HG02610 (cell line): ENCODE measurements at regions not wholly inside any gene's neighbourhood (a gene's known extent, or its start where the extent isn't known, plus 50 kb on each side); places are given as distances from the start of the nearest gene placed in this dataset.

Experiments used
- ATAC-seq: cut with Tn5 transposase; IDR thresholded peaks from one replicate; pipeline ENCODE4 v1.9.1; 2021; ENCODE audit warnings: mild to moderate bottlenecking, moderate library complexity; ENCODE audit not compliant: unreplicated experiment

DNA sequence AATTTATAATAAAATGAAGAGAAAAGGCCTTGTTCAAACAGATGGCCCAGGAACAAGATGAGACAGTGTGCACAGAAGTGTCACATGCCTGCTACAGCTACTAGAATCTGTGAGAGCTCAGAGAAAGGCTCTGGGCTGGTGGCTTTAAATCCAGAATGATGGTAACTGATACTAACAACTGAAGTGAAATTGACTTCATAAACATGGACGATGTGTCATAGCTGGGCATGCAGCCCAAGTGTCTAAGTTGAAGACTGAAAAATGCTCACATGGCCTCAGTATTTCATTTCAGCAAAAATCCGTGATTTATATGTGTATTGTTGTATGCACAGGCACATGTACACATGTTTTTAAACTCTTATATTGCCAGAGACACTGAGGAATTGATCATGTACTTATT lies 208.3 kb upstream of the RUNX1 start:
- no peak for ATAC-seq

DNA sequence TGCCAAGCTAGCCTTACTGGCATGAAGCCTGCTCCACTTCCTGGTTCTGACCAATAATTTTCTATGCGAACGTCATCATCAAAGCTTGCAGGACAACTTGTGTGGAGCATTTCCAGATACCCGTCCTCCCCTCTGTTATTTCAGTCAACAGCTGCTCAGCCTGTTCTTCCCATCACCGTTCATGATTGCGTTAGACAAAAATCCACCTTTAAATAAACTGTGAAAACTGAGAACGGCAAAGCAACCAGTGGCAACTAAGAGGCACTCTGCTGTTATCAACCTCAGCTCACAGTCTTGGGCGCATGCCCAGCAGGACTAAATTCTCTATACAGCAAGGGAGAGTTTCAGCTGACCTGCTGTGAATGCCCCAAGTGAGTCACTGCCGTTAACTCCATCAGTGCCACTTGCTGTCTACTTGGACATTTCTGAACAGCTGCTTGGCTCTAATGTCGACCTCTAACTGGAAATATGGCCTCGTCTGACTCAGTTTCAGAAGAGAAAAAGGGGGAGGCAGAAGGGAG lies 207.4 kb upstream of the RUNX1 start:
- ATAC-seq = no peak

DNA sequence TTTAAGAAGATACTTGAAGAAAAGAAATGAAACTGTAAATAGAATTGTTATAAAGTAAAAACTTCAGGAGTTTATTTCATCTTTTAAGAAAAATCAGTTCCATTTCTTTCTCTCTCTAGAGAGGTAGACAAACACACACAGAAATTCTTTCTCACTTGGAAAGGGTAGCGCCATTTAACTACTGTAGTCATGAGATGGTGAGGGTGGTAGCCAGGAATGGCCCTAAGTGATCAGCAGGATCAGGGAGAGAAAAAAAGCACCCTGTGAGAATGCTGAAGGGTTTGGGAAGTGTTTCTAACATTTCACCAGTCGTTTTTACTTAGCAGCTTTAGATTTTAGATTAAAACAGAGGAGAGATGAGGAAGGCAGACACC lies 205.7 kb upstream of the RUNX1 start:
- no peak for ATAC-seq

DNA sequence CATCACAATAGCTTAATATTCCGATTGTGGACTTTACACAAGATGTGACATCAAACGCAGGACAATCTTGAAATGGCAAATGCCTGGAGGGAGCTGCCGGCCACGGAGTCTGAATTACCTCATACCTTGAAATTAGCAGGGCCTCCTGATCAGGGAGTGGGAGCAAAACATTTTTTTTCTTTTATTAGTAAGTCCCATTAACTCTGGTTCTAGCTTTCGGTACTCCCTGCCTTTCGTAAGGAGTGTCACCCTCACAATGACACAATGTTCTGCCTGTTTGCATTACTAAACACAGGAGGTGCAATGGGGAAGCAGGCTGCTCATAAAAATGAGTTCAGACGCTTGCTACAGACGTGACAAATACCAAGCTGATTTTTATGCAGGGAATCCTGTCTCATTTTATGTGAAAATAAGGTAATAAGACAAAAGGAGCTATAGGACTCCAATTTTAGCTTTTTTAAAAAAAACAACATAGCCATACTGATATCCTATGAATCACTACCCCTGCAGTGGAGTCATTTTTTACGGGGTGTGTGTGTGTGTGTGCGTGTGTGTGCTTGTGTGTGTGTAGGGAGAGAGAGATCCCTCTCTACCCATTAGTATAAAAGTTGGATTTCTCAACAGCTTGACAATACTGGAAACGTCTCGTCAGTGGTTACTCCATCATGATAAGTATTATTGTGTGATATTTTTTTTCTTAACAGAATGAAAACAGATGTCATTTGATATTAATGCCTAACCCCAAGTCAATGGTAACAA lies 205.1 kb upstream of the RUNX1 start:
- no peak for ATAC-seq

DNA sequence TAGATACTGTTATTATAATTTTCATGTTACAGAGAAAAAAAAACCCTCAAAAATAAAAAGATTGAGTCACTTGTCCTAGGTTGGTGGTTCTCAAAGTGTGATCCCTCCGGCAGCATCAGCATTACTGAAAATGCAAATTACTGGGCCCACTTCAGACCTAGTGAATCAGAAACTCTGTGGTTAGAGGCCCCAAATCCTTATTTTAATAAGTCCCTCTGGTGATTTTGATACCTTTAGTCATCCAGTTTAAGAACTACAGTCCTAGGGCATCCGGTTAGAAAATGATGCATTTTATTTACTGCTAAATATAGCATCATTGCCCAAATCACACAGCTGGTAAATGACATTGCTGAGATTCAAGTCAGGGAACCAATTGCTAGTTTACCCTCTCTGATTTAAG lies 203.7 kb upstream of the RUNX1 start:
- ATAC-seq = no peak

DNA sequence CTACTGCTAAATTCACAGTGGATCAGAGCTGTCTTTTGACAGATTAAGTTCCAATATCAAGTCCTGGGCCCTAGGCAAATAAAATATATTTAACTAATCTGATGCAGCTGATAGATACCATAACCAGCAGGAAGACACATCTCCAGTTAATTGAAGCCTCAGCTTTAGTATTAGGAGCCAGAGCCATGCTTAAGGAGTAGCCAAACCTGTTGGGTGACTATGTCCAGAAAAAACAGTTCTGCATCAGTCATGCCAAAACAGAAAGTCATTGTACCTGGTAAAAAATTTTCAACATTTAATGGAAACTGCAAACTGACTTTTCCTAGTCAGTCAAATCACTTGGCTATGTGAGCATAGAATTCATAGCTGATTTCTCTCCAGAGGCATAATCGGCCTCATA lies 200.5 kb upstream of the RUNX1 start:
- no peak for ATAC-seq

- no peak for ATAC-seq
Measured at GRCh38 chr21:35245879-35246278, 196.8 kb upstream of the RUNX1 start.

DNA sequence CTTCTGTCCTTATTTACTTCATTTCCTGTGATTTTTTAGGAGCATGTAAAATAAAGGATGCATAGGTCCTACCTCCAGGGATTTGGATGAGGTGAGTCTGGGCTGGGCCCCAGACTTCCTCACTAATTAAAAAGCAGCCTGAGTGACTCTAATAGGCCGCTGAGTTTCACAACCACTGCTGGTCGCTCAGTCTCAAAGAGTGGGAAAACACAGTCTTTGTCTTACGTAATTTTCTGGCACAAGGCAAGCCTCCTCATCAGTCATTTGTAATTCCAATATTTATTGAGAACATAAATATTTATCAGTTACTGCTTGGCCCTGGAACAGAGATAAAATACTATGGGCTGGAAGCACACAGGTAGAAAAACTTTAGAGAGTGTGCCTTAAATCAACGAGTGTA lies 195.4 kb upstream of the RUNX1 start:
- no peak for ATAC-seq

DNA sequence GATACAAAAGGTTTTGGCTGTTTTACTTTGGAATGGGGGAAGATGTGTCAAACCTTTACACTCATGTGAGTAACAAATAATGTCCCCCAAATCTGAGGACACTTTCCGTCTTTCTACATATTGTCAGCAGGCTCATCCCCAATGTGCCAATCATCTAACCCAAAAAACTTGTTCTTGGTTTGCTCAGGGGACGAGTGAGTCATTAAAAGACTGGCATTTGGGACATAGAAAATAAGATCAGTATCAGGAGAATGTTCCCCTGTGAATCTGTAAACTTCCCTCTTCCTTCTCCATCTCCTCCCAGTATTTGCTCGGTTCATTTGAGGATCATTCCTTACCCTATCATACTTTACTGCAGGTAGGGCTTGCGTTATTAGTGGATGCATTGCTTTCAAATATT lies 194.1 kb upstream of the RUNX1 start:
- ATAC-seq = no peak

DNA sequence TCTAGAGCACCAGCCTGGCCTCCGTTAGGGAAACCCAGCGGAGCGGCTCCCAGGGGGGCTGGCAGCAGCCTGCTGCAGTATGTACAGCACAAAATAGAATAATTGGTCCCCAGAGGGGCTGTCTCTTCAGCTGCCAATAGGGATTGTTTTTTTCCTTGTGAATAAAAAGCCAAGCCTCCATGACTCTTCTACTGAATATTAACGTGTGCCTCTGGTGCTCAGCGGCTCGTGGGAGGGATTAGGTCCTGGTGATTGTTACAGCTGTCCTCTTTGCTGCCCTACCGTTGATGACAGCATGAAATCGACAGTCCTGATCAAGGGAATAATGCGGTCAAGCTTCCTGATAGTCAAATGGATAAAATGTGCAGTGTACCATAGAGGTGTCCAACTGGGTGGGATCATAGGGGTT lies 190.7 kb upstream of the RUNX1 start:
- no peak for ATAC-seq

DNA sequence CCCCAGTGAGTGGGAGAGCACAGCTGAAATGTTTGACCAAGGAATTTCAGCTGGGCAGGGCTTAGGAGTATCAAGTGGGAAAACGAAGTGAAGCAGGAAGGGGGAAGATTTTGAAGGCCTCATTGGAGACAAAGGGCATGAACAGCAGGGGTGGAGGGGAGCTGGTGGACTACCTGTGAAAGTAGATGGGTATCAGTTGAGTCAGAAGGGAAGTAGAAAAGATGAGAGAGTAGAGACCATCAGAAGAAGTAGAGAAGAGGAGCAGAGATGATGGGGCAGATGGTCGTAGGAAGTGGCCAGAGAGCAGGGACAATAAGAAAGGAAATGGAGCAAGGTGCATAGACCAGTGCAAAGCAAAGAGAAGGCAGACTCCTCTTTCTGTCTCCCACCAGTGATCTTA lies 189.0 kb upstream of the RUNX1 start:
- no peak for ATAC-seq

DNA sequence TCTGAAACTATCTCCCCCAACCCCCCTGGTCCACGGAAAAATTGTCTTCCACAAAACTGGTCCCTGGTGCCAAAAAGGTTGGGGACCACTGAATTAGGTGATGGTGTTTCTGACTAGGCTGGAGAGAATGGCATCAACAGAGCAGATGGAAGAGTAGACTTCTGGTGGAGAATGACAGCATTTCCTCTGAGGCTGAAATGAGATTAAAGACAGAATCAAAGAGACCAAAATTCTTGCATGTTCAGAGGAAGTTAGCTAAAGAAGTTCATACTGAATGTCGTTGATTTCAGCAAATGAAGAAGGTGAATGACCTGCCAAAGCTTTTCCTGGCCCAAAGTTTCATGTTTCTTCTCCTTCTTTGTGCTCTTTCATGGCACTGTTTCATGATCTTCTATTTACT lies 188.2 kb upstream of the RUNX1 start:
- ATAC-seq = no peak

DNA sequence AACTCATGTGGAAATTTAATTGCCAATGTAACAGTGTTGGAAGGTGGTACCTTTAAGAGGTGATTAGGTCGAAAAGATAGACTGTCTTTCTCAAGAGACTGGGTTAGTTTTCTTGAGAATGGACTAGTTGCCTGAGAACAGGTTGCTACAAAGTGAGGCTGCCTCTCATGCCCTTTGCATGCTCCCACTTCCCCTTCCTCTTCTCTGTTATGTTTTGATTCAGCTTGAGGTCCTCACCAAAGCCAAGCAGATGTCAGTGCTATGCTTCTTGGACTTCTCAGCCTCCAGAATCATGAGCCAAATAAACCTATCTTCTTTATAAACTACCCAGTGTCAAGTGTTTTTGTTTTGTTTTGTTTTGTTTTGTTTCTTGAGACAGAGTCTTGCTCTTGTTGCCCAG lies 187.0 kb upstream of the RUNX1 start:
- ATAC-seq = peak; percentile 46

DNA sequence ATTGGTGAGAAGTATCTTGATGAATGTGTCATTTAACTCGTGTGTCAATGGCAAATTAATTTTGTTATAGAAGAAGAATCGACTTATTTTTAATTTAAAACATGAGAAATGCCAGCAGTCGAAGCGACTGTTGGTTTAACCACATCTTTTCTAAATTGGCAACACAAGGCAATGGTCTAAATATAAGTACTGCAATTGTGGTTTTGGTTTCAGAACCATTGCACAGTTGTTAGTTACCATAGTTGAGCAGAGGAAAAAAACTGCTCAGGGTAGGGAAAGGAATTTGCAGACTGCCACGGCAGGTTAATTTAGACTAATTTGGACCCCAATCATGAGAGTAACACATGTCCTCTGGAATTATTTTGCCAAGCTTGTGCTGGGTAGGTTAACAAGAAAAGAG lies 185.6 kb upstream of the RUNX1 start:
- peak; percentile 70 for ATAC-seq

DNA sequence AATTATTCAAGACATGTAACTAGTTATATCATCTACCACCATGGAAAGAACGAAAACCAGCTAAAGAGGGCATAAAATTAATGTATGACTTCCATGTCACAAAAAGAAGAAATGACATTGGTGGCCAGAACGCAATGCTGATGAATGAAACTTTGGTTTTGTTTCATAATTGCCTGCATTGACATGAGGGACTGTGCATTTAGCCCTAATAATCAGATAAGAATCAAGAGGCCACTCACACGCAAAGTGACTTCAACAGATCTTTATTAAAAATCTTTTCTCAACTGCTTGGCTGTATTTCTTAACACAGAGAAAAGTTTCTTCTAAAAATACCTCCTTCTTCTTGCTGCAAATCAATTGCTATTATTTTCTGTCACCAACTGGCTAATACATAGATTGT lies 184.7 kb upstream of the RUNX1 start:
- ATAC-seq = no peak

GRCh38 chr21:35232545-35233176 lies 183.6 kb upstream of the RUNX1 start:
- ATAC-seq = no peak

DNA sequence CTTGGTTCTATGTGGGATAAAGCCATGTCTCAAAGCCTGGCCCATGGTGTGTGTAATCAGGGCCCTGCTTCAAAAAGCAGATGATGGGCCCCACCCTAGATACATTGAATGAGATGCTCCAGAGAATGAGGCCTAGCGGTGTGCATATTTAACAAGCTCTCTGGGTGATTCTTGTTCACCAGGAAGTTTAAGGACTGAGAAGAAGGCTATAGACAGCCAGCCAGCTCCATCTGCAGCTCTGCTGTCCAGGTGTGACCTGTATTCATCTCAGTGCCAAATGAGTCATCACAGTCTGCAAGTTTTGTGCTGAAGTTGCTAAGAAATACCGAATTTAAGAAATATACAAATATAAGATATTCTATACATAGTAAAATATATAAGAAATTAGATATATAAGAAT lies 182.0 kb upstream of the RUNX1 start:
- ATAC-seq = no peak

- no peak for ATAC-seq
Measured at GRCh38 chr21:35229290-35229689, 180.2 kb upstream of the RUNX1 start.

- peak; percentile 29 for ATAC-seq
Measured at GRCh38 chr21:35227786-35228185, 178.7 kb upstream of the RUNX1 start.

DNA sequence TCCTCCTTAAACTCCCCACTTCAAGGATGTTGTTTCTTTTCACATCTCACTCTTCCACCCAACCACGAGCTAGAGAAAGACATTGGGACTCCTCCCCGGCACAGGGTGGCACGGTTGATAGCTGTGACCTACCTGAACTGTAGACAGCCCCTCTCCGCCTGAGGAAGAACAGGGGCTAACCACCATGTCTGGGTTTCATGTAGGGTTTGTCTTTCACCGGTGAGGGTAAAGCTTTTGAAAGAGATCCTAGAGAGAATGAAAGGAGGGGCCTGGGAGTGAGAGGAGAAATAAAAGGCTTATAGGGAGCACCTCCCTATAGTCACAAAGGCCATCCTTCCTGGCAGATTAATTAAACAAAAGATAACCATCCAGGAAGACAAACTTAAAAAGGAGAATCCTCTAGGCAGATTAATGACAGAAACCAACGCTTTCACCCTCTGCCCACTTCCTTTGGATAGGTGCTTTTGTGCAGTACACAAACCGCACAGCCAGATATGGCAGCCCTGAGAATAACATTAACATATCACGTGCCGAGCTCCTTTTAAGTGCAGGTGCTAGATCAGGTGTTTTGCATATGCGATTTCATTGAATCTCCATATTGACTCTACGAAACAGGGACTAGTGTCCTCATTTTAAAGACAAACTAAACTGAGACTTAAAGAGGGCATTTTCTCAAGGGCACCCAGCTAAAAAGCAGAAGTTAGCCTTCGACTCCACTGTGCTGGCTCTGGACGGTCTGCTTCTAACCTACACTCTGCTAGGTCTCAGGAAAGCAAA lies 178.1 kb upstream of the RUNX1 start:
- peak; percentile 79 for ATAC-seq

- ATAC-seq = no peak
Measured at GRCh38 chr21:35226328-35226727, 177.2 kb upstream of the RUNX1 start.

GRCh38 chr21:35225573-35225972 lies 176.5 kb upstream of the RUNX1 start:
- ATAC-seq = no peak
